C4-2B (cell line): ENCODE measurements at regions not wholly inside any gene's neighbourhood (a gene's known extent, or its start where the extent isn't known, plus 50 kb on each side); places are given as distances from the start of the nearest gene placed in this dataset.

Source experiments
- H3K27ac ChIP-seq: fragments of 450-650 bp; 2 replicates; pipeline ENCODE4 v1.5.1; 2017
- CTCF ChIP-seq: fragments of 450-650 bp; conservative IDR thresholded peaks from 2 replicates; pipeline ENCODE4 v1.5.1; 2017; ENCODE audit warnings: mild to moderate bottlenecking
- ZFX ChIP-seq: fragments of 450-650 bp; IDR thresholded peaks from 2 replicates; pipeline ENCODE4 v1.6.1; 2017

GRCh38 chr12:105423237-105423636 is 92.7 kb downstream of the C12orf75 start:
- no peak for TF ChIP-seq CTCF
- no peak for TF ChIP-seq ZFX
- no peak overlapping the region for H3K27ac ChIP-seq

- TF ChIP-seq ZFX (no peak), CTCF (no peak)
- no peak overlapping the region for H3K27ac ChIP-seq
These were observed 93.4 kb downstream of the C12orf75 start for GRCh38 chr12:105423921-105424320.

- TF ChIP-seq CTCF (no peak), ZFX (no peak)
- no peak overlapping the region for H3K27ac ChIP-seq
These were observed 95.0 kb downstream of the C12orf75 start for GRCh38 chr12:105425254-105426174.

GRCh38 chr12:105426766-105427165 is 96.3 kb downstream of the C12orf75 start:
- TF ChIP-seq CTCF (no peak), ZFX (no peak)
- H3K27ac ChIP-seq: no peak overlapping the region

- TF ChIP-seq CTCF (no peak), ZFX (no peak)
These were observed 97.4 kb downstream of the C12orf75 start for GRCh38 chr12:105427883-105428282.

GRCh38 chr12:105428793-105429395 is 98.4 kb downstream of the C12orf75 start:
- H3K27ac ChIP-seq: no peak overlapping the region
- TF ChIP-seq CTCF: no peak
- no peak for TF ChIP-seq ZFX

More at GRCh38 chr12:105427883-105428282, 97.4 kb downstream of the C12orf75 start:
- H3K27ac ChIP-seq: no peak overlapping the region

GRCh38 chr12:105429511-105429910 is 99.0 kb downstream of the C12orf75 start:
- no peak overlapping the region for H3K27ac ChIP-seq
- no peak for TF ChIP-seq CTCF
- no peak for TF ChIP-seq ZFX
